Transverse colon (tissue), 4 donors: ENCODE measurements at regions not wholly inside any gene's neighbourhood (a gene's known extent, or its start where the extent isn't known, plus 50 kb on each side); places are given as distances from the start of the nearest gene placed in this dataset.
"Not testable (repeated sequence)": the region's sequence is repeated elsewhere in the genome, so short reads cannot be mapped to it uniquely, and the experiment has no call there.

Source experiments
- DNase-seq: peaks from one replicate; pipeline ENCODE4 v3.0.0-alpha.2; 2019
- H3K27ac ChIP-seq, 4 donors: fragments of 200-600 bp; sonication (generic); 2 replicates each; pipeline ENCODE4 v1.5.1; 2016 to 2018; ENCODE audit warnings: inconsistent platforms in 4 of 4
- H3K27me3 ChIP-seq: fragments of 200-600 bp; sonication (generic); 2 replicates; pipeline ENCODE4 v1.5.1; 2017; ENCODE audit warnings: inconsistent platforms
- H3K36me3 ChIP-seq, 4 donors: fragments of 200-600 bp; sonication (generic); 2 replicates each; pipeline ENCODE4 v1.5.1; 2017 to 2019; ENCODE audit warnings: inconsistent platforms in 4 of 4
- H3K4me1 ChIP-seq, 4 donors: fragments of 200-600 bp; sonication (generic); 2 replicates each; pipeline ENCODE4 v1.5.1; 2017 to 2020; ENCODE audit warnings: inconsistent platforms in 4 of 4
- H3K4me3 ChIP-seq, 4 donors: fragments of 200-600 bp; sonication (generic); 1 replicate in 1 of 4; 2 replicates in 3 of 4; pipeline versions ENCODE4 v1.5.1 to v1.6.1; 2017 to 2019; ENCODE audit warnings: inconsistent platforms in 4 of 4
- H3K9me3 ChIP-seq, 2 donors: fragments of 200-600 bp; sonication (generic); 2 replicates each; pipeline ENCODE4 v1.5.1; 2017 to 2019; ENCODE audit warnings: inconsistent platforms in 2 of 2
- EP300 ChIP-seq: sonication (generic); formaldehyde crosslinking; IDR thresholded peaks from one replicate; pipeline ENCODE4 v1.6.1; 2017; ENCODE audit warnings: antibody characterized with exemption, low read depth
- POLR2A ChIP-seq: fragments of 450-650 bp; IDR thresholded peaks from one replicate; pipeline ENCODE4 v1.6.1; 2016; ENCODE audit warnings: antibody characterized with exemption, mild to moderate bottlenecking, moderate library complexity
- POLR2AphosphoS5 ChIP-seq, 3 donors: sonication (generic); formaldehyde crosslinking; IDR thresholded peaks; one replicate each; pipeline ENCODE4 v1.6.1; 2016; ENCODE audit warnings: antibody characterized with exemption in 3 of 3
- WGBS, 2 donors: methylation state at CpG; one replicate each; pipeline ENCODE4 v1.1.5; 2018; ENCODE audit warnings: low coverage in 1 of 2; 5-methylcytosine and 5-hydroxymethylcytosine counted together
- in situ Hi-C, 4 donors: fragments of 200-750 bp; cut with MboI; loops; one replicate each; pipeline versions ENCODE4 v1.15.0 to v1.15.1; 2017; ENCODE audit warnings: low sequenced_read_pairs in 3 of 4, low pct_ligation_motif_present in 1 of 4, low pct_unique_long_range_greater_than_20kb in 1 of 4
- intact Hi-C: fragments of 100-400 bp; cut with DNase I; formaldehyde crosslinking; loops from one replicate; pipeline ENCODE4 v1.15.1; 2023; ENCODE audit warnings: low total_unique reads
- TF ChIP-seq, protein P1 (sequence below), 5 experiments: fragments of 200-600 bp in 3 of 5; fragments of 450-650 bp in 2 of 5; sonication (generic) in 3 of 5; IDR thresholded peaks; 1 replicate in 2 of 5; 2 replicates in 3 of 5; pipeline ENCODE4 v1.5.1; 2016 to 2017; ENCODE audit warnings: antibody characterized with exemption in 5 of 5, inconsistent platforms in 3 of 5, mild to moderate bottlenecking in 2 of 5, moderate library complexity in 1 of 5

DNA sequence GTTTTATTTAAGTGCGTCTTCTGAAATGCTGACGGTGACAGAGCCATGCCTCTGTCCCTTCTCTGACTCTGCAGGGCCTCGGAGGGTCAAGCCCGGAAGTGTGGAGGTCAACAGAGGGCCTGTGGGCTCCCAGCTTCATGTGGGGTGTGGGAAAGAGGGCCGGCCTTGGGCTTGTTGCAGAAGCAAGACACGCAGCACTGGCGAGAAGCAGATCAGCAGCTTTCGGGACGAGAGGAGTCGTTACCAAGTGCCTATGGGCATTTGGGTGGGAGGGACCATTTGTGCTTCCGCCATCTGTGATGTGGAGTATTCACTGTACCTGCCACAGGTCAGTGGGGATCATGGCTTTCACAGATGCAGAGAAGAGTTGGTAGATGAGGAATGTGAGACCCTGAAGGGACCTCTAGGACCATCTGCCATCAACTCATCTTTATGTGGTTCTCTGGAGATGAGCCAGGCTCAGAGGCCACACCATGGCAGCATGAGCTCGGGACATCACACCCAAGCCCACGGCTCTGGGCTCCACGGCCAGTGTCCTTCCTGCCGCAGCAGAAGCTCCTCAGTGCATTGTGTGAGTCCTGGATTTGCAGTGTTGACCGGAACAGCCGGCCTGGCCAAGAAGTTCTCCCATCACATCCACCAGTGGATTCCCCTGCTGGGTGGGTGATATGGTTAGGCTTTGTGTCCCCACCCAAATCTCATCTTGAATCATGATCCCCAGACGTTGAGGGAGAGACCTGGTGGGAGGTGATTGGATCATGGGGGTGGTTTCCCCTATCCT is 590.7 kb downstream of the TBC1D22A start:
- 82 to 100% methylated on average over 1 to 18 of the region's 18 CpGs for WGBS, 2 donors
- Histone ChIP-seq H3K9me3 (no peaks in the 10 kb centered on the region), H3K4me3 (no peak overlapping the region), H3K27ac (no peak overlapping the region), H3K36me3 (no peaks in the 10 kb centered on the region), H3K4me1 (no peaks in the 10 kb centered on the region), H3K27me3 (no peaks in the 10 kb centered on the region)
- TF ChIP-seq, protein P1, sequence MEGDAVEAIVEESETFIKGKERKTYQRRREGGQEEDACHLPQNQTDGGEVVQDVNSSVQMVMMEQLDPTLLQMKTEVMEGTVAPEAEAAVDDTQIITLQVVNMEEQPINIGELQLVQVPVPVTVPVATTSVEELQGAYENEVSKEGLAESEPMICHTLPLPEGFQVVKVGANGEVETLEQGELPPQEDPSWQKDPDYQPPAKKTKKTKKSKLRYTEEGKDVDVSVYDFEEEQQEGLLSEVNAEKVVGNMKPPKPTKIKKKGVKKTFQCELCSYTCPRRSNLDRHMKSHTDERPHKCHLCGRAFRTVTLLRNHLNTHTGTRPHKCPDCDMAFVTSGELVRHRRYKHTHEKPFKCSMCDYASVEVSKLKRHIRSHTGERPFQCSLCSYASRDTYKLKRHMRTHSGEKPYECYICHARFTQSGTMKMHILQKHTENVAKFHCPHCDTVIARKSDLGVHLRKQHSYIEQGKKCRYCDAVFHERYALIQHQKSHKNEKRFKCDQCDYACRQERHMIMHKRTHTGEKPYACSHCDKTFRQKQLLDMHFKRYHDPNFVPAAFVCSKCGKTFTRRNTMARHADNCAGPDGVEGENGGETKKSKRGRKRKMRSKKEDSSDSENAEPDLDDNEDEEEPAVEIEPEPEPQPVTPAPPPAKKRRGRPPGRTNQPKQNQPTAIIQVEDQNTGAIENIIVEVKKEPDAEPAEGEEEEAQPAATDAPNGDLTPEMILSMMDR (IDR thresholded peaks at IDR 0.05): no peak
- TF ChIP-seq POLR2AphosphoS5 (IDR thresholded peaks at IDR 0.05): no peak
- no peak for TF ChIP-seq POLR2A
- TF ChIP-seq EP300: no peak
- in situ Hi-C loops (no loop called here), intact Hi-C loops (no loop called here)
- DNase-seq: no peak

DNA sequence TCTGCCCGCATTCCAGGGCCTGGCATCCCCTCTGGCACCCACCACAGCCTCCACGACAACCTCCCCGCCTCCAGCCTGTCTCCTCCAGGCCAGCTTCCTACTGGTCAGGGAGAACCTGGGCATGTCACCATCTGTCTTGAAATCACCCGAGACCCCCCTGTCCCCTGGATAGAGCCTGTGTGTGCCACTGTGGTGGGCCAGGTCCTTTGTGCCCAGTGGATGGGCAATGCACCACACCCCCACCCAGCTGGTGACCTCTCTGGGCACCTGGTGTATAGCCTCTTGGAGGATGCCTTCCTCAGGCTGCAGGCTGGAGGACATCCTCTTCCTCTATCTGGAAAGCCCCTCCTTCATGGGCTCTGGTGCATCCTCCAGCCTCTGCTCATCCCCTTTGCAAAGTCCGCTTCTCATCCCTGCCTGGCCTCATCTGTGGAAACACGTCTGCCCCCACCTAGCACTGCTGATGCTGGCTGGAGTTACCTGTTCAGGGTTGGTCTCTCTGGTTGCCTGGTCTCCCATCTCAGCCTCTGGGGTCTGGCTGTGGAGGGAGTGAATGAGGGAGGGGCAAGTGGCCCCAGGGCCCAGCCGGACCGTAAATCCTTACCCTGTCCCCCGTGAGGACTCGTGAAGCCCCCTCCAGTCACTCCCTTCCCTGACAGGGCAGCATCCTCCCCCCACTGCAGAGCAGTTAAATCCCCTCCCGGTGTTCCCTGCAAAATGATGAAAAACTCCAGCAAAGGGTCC is 589.6 kb downstream of the TBC1D22A start:
- intact Hi-C loops: no loop called here
- Histone ChIP-seq H3K27ac (no peak overlapping the region), H3K36me3 (no peaks in the 10 kb centered on the region), H3K9me3 (no peaks in the 10 kb centered on the region), H3K4me3 (no peak overlapping the region), H3K27me3 (no peaks in the 10 kb centered on the region), H3K4me1 (no peaks in the 10 kb centered on the region)
- 86% methylated on average over 11 of the region's 11 CpGs; no CpG with 5 or more reads in 1 of the 2 donors for WGBS, 2 donors
- no peak for DNase-seq
- TF ChIP-seq EP300 (no peak), POLR2A (no peak), POLR2AphosphoS5 (IDR thresholded peaks at IDR 0.05) (no peak)
- TF ChIP-seq, protein P1 (IDR thresholded peaks at IDR 0.05): no peak
- in situ Hi-C loops: no loop called here

DNA sequence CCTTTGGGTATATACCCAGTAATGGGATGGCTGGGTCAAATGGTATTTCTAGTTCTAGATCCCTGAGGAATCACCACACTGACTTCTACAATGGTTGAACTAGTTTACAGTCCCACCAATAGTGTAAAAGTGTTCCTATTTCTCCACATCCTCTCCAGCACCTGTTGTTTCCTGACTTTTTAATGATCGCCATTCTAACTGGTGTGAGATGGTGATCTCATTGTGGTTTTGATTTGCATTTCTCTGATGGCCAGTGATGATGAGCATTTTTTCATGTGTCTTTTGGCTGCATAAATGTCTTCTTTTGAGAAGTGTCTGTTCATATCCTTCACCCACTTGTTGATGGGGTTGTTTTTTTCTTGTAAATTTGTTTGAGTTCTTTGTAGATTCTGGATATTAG is 583.8 kb downstream of the TBC1D22A start:
- in situ Hi-C loops, H3K4me1 ChIP-seq, H3K36me3 ChIP-seq, H3K9me3 ChIP-seq, H3K27me3 ChIP-seq, H3K4me3 ChIP-seq, H3K27ac ChIP-seq, DNase-seq, intact Hi-C loops: not testable (repeated sequence)
- 95% methylated on average over 1 of the region's 1 CpG; no CpG with 5 or more reads in 1 of the 2 donors for WGBS, 2 donors

DNA sequence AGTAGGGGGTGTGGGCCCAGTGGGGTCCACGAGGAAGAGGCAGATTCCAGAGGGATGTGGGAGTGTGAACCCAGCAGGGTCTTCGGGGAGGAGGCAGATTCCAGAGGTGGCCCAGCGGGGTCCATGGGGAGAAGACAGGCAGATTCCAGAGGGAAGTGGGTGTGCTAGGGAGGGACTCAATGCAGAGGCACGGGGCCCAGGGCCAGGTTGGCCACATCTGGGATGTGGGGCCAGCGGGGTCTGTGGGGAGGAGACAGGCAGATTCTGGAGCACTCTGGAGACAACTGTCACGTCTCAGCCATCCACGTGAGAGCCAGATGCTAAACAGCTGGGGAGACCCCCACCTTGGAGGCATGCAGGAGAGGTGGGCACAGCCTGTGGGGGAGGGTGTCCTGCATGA is 582.6 kb downstream of the TBC1D22A start:
- TF ChIP-seq, protein P1 (IDR thresholded peaks at IDR 0.05): no peak
- TF ChIP-seq POLR2AphosphoS5 (IDR thresholded peaks at IDR 0.05) (no peak), EP300 (no peak), POLR2A (no peak)
- intact Hi-C loops (no loop called here), in situ Hi-C loops (no loop called here)
- Histone ChIP-seq H3K36me3 (no peaks in the 10 kb centered on the region), H3K4me3 (no peak overlapping the region), H3K27ac (no peak overlapping the region), H3K27me3 (peaks cover 5% of the 10 kb centered on the region), H3K9me3 (no peaks in the 10 kb centered on the region), H3K4me1 (no peaks in the 10 kb centered on the region)
- WGBS, 2 donors: 59% methylated on average over 7 of the region's 7 CpGs; no CpG with 5 or more reads in 1 of the 2 donors
- no peak for DNase-seq
